Glutamatergic neuron (in vitro differentiated cells): ENCODE measurements at regions not wholly inside any gene's neighbourhood (a gene's known extent, or its start where the extent isn't known, plus 50 kb on each side); places are given as distances from the start of the nearest gene placed in this dataset.

Experiments
- DNase-seq: peaks from one replicate; pipeline ENCODE4 v3.0.0; 2022
- H3K27ac Mint-ChIP-seq: one replicate; pipeline ENCODE4 v1.8.0; 2020; ENCODE audit warnings: mild to moderate bottlenecking, mixed read lengths, inconsistent platforms; ENCODE audit not compliant: unreplicated experiment
- H3K27me3 Mint-ChIP-seq: one replicate; pipeline ENCODE4 v1.8.0; 2020; ENCODE audit warnings: mild to moderate bottlenecking, moderate library complexity, mixed read lengths, inconsistent platforms; ENCODE audit not compliant: unreplicated experiment
- H3K36me3 Mint-ChIP-seq: one replicate; pipeline ENCODE4 v1.8.0; 2020; ENCODE audit warnings: mild to moderate bottlenecking, mixed read lengths, inconsistent platforms; ENCODE audit not compliant: unreplicated experiment
- H3K4me1 Mint-ChIP-seq: one replicate; pipeline ENCODE4 v1.8.0; 2020; ENCODE audit warnings: mild to moderate bottlenecking, low read depth, mixed read lengths, inconsistent platforms; ENCODE audit not compliant: unreplicated experiment
- H3K4me3 Mint-ChIP-seq: one replicate; pipeline ENCODE4 v1.8.0; 2020; ENCODE audit warnings: mild to moderate bottlenecking, mixed read lengths, inconsistent platforms; ENCODE audit not compliant: unreplicated experiment
- H3K9me3 Mint-ChIP-seq: one replicate; pipeline ENCODE4 v1.8.0; 2020; ENCODE audit warnings: mild to moderate bottlenecking, moderate library complexity, mixed read lengths, inconsistent platforms; ENCODE audit not compliant: unreplicated experiment
- TF ChIP-seq, protein P1 (sequence below): fragments of 200-600 bp; sonication (generic); IDR thresholded peaks from one replicate; pipeline ENCODE4 v1.5.0; 2021; ENCODE audit not compliant: partially characterized antibody, unreplicated experiment

DNA sequence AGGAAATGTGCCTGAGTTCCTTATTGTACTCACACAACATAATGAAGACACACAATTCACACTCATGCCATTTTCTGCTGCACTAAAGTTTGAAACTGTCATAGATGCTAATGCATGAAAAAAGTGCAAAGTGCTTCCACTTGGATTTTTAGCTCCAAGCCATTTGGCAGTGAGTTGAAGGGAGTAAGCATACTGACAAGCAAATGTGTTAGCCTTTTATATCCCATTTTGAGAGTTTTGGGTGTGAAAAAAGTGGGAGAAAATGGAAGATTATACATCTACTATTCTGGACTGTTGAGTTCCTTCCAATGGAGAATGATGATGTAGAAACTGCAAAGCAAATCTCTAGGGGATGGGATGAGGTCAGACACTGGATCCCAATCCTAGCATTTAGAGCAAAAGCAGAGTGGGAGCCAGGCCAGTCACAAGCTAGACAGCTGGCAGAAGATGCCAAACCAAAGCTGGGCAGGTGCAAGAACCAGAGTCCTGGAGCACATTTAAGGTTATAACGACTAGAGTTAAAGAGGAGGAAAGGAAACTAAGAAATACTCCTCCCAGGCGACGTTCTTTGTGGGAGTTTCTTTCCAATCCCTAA lies 216.8 kb downstream of the FBXO8 start:
- no peak overlapping the region for H3K4me3 Mint-ChIP-seq

DNA sequence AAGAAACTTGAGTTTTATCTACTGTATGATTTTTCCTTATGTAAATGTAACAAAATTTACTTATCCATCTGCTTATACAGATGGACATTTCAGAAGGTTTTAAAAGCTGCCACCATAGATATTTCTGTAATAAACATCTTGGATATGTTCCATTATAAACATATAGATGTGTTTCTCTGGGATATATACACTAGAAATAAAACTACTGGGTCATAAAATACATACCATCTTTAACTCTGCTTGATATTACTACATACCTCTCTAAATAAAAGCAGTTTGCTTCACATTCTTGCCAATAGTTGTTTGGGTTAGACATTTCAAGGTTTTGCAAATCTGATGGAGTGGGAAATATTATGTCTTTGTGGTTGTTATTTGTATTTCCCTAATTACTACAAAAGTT lies 220.6 kb downstream of the FBXO8 start:
- TF ChIP-seq, protein P1, sequence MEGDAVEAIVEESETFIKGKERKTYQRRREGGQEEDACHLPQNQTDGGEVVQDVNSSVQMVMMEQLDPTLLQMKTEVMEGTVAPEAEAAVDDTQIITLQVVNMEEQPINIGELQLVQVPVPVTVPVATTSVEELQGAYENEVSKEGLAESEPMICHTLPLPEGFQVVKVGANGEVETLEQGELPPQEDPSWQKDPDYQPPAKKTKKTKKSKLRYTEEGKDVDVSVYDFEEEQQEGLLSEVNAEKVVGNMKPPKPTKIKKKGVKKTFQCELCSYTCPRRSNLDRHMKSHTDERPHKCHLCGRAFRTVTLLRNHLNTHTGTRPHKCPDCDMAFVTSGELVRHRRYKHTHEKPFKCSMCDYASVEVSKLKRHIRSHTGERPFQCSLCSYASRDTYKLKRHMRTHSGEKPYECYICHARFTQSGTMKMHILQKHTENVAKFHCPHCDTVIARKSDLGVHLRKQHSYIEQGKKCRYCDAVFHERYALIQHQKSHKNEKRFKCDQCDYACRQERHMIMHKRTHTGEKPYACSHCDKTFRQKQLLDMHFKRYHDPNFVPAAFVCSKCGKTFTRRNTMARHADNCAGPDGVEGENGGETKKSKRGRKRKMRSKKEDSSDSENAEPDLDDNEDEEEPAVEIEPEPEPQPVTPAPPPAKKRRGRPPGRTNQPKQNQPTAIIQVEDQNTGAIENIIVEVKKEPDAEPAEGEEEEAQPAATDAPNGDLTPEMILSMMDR, result no peak
- DNase-seq, result no peak
- H3K27me3 Mint-ChIP-seq, result peaks cover 2% of the 10 kb centered on the region
- H3K36me3 Mint-ChIP-seq, result no peaks in the 10 kb centered on the region
- no peak overlapping the region for H3K27ac Mint-ChIP-seq
- H3K9me3 Mint-ChIP-seq, result no peaks in the 10 kb centered on the region
- no peaks in the 10 kb centered on the region for H3K4me1 Mint-ChIP-seq
- H3K4me3 Mint-ChIP-seq, result no peak overlapping the region

More for the DNA sequence above, 216.8 kb downstream of the FBXO8 start:
- no peaks in the 10 kb centered on the region for H3K4me1 Mint-ChIP-seq
- TF ChIP-seq, protein P1, result no peak
- H3K27me3 Mint-ChIP-seq, result peaks cover 2% of the 10 kb centered on the region
- no peak for DNase-seq
- no peaks in the 10 kb centered on the region for H3K36me3 Mint-ChIP-seq
- no peaks in the 10 kb centered on the region for H3K9me3 Mint-ChIP-seq
- no peak overlapping the region for H3K27ac Mint-ChIP-seq

DNA sequence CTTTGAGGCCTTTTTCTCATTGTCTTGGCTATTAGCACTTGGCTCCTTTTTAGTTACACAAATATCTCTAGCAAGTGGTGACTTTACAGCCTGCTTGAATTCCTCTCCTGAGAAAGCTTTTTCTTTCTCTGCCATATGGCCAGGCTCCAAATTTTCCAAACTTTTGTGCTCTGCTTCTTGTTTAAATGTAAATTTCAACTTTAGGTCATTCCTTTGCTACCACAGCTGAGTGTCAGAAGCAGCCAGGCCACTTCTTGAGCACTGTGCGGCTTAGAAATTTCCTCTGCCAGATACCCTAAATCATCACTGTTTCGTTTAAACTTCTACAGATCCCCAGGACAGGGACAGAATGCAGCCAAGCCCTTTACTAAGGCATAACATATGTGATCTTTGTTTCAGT lies 222.4 kb downstream of the FBXO8 start:
- Mint-ChIP-seq H3K27ac (no peak overlapping the region), H3K27me3 (peaks cover 2% of the 10 kb centered on the region), H3K9me3 (no peaks in the 10 kb centered on the region), H3K4me3 (no peak overlapping the region), H3K4me1 (no peaks in the 10 kb centered on the region), H3K36me3 (no peaks in the 10 kb centered on the region)
- no peak for DNase-seq
- TF ChIP-seq, protein P1, result no peak

DNA sequence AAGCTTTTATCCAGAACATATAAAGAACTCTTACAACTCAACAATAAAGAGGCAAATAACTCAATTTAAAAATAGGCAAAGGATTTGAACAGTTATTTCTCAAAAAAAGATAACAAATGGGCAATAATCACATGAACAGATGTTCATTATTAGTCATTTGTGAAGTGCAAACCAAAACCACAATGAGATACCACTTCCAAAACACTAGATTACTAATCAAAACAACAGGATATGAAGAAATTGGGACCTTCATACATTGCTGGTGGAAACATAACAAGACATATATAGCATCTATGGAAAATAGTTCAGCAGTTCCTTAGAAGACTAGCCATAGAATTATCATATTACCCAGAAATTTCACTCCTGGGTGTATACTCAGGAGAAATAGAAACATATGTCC lies 224.6 kb downstream of the FBXO8 start:
- DNase-seq, result no peak
- H3K27ac Mint-ChIP-seq, result no peak overlapping the region
- H3K4me1 Mint-ChIP-seq, result no peaks in the 10 kb centered on the region
- no peaks in the 10 kb centered on the region for H3K36me3 Mint-ChIP-seq
- TF ChIP-seq, protein P1, result no peak
- H3K4me3 Mint-ChIP-seq, result no peak overlapping the region
- no peaks in the 10 kb centered on the region for H3K27me3 Mint-ChIP-seq
- peaks cover 1% of the 10 kb centered on the region for H3K9me3 Mint-ChIP-seq

DNA sequence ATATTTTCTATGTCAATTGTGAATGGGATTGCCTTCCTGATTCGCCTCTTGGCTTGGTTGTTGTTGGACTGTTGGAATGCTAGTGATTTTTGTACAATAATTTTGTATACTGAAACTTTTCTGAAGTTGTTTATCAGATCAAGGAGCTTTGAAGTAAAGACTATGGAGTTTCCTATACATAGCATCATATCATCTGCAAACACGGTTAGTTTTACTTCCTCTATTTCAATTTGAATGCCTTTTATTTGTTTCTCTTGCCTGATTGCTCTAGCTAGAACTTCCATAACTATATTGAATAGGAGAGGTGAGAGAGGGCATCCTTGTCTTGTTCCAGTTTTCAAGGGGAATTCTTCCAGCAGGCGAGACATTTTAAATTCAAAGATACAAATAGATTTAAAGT lies 226.5 kb downstream of the FBXO8 start:
- H3K4me1 Mint-ChIP-seq, result no peaks in the 10 kb centered on the region
- TF ChIP-seq, protein P1, result no peak
- no peak for DNase-seq
- no peaks in the 10 kb centered on the region for H3K36me3 Mint-ChIP-seq
- no peak overlapping the region for H3K27ac Mint-ChIP-seq
- no peaks in the 10 kb centered on the region for H3K27me3 Mint-ChIP-seq
- H3K9me3 Mint-ChIP-seq, result peaks cover 1% of the 10 kb centered on the region
- H3K4me3 Mint-ChIP-seq, result no peak overlapping the region
